A673 (cell line): ENCODE measurements at regions not wholly inside any gene's neighbourhood (a gene's known extent, or its start where the extent isn't known, plus 50 kb on each side); places are given as distances from the start of the nearest gene placed in this dataset.

Experiments
- CTCF ChIP-seq: fragments of 300-800, 200-600 bp; sonication (generic); conservative IDR thresholded peaks from 2 replicates; pipeline ENCODE4 v1.5.1; 2017; ENCODE audit warnings: low read depth, mild to moderate bottlenecking, antibody characterized with exemption, low read length, moderate library complexity, mixed read lengths
- EZH2 ChIP-seq: fragments of 200-600 bp; sonication (generic); IDR thresholded peaks from 2 replicates; pipeline ENCODE4 v1.6.1; 2017; ENCODE audit warnings: borderline replicate concordance, low read depth, mild to moderate bottlenecking, mixed read lengths, antibody characterized with exemption, low read length; ENCODE audit not compliant: poor library complexity, severe bottlenecking

- TF ChIP-seq CTCF (no peak), EZH2 (no peak)
These were observed 1052.6 kb upstream of the PIK3C3 start for GRCh38 chr18:40902436-40902835.
